GM19467 (cell line): ENCODE measurements at regions not wholly inside any gene's neighbourhood (a gene's known extent, or its start where the extent isn't known, plus 50 kb on each side); places are given as distances from the start of the nearest gene placed in this dataset.
"Not testable (repeated sequence)": the region's sequence is repeated elsewhere in the genome, so short reads cannot be mapped to it uniquely, and the experiment has no call there.

Experiments used
- ATAC-seq: cut with Tn5 transposase; IDR thresholded peaks from one replicate; pipeline ENCODE4 v1.9.1; 2021; ENCODE audit warnings: mild to moderate bottlenecking, moderate library complexity; ENCODE audit not compliant: unreplicated experiment

GRCh38 chr1:172914501-172915144 lies 136.1 kb downstream of the TNFSF18 start:
- ATAC-seq, result no peak

- no peak for ATAC-seq
Measured at GRCh38 chr1:172915271-172915670, 135.5 kb downstream of the TNFSF18 start.

GRCh38 chr1:172916116-172916515 lies 134.6 kb downstream of the TNFSF18 start:
- no peak for ATAC-seq

GRCh38 chr1:172917972-172918371 lies 132.8 kb downstream of the TNFSF18 start:
- ATAC-seq, result no peak

GRCh38 chr1:172918478-172918877 lies 132.3 kb downstream of the TNFSF18 start:
- ATAC-seq, result no peak

- ATAC-seq, result no peak
Measured at GRCh38 chr1:172926070-172926469, 124.7 kb downstream of the TNFSF18 start.

- ATAC-seq, result no peak
Measured at GRCh38 chr1:172928412-172928811, 122.3 kb downstream of the TNFSF18 start.

GRCh38 chr1:172929006-172929405 lies 121.7 kb downstream of the TNFSF18 start:
- no peak for ATAC-seq

GRCh38 chr1:172930142-172930541 lies 120.6 kb downstream of the TNFSF18 start:
- ATAC-seq, result no peak

GRCh38 chr1:172931340-172931739 lies 119.4 kb downstream of the TNFSF18 start:
- no peak for ATAC-seq

GRCh38 chr1:172931761-172932160 lies 119.0 kb downstream of the TNFSF18 start:
- no peak for ATAC-seq

GRCh38 chr1:172932981-172933380 lies 117.8 kb downstream of the TNFSF18 start:
- no peak for ATAC-seq

- no peak for ATAC-seq
Measured at GRCh38 chr1:172934417-172934762, 116.4 kb downstream of the TNFSF18 start.

- no peak for ATAC-seq
Measured at GRCh38 chr1:172935062-172935592, 115.6 kb downstream of the TNFSF18 start.

GRCh38 chr1:172936088-172936645 lies 114.6 kb downstream of the TNFSF18 start:
- no peak for ATAC-seq

GRCh38 chr1:172938681-172939080 lies 112.1 kb downstream of the TNFSF18 start:
- ATAC-seq, result no peak

- no peak for ATAC-seq
Measured at GRCh38 chr1:172939475-172939874, 111.3 kb downstream of the TNFSF18 start.

- no peak for ATAC-seq
Measured at GRCh38 chr1:172940174-172940855, 110.4 kb downstream of the TNFSF18 start.

- ATAC-seq, result no peak
Measured at GRCh38 chr1:172941471-172941870, 109.3 kb downstream of the TNFSF18 start.

- ATAC-seq, result no peak
Measured at GRCh38 chr1:172941945-172942344, 108.8 kb downstream of the TNFSF18 start.

GRCh38 chr1:172943138-172943537 lies 107.6 kb downstream of the TNFSF18 start:
- ATAC-seq, result not testable (repeated sequence)

GRCh38 chr1:172944931-172945330 lies 105.8 kb downstream of the TNFSF18 start:
- ATAC-seq, result no peak
